ENCODE measurements at regions not wholly inside any gene's neighbourhood (a gene's known extent, or its start where the extent isn't known, plus 50 kb on each side); places are given as distances from the start of the nearest gene placed in this dataset.

DNA sequence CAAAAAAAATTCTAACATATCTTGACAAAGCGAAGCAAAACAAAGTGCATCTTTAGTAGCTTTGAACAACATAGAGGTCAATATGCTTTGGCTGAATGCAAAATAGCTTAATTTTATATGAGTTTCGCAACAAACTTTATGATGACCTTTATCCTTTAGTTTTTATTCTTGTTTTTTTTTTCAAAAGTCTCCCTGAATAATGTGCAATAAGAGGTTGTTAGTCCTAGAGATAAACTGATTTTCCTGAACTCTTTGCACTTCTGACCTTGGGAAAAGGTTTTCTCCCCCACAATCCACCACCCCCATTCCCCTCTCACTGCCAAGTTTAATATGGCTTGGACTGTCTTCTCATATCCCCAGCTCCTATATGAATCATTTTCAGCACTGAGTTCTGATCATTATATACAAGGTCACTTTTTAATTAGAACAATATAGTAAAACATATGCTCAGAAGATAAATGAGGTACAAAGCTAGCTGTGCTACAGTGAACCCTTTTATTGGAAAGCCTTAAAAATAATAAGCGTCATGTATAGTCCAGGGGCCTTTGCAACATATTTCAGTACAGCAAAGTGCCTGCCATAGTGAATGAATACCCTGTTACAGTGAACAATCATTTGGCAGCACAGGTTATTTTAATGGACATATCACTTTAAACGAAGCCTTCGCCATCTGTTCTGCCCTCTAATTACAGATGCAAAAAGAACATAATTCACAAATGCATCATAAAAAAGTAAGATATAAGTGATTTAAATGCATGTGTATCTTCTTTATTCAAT lies 496.3 kb upstream of the NR2F2 start:
- TF ChIP-seq, protein P1, sequence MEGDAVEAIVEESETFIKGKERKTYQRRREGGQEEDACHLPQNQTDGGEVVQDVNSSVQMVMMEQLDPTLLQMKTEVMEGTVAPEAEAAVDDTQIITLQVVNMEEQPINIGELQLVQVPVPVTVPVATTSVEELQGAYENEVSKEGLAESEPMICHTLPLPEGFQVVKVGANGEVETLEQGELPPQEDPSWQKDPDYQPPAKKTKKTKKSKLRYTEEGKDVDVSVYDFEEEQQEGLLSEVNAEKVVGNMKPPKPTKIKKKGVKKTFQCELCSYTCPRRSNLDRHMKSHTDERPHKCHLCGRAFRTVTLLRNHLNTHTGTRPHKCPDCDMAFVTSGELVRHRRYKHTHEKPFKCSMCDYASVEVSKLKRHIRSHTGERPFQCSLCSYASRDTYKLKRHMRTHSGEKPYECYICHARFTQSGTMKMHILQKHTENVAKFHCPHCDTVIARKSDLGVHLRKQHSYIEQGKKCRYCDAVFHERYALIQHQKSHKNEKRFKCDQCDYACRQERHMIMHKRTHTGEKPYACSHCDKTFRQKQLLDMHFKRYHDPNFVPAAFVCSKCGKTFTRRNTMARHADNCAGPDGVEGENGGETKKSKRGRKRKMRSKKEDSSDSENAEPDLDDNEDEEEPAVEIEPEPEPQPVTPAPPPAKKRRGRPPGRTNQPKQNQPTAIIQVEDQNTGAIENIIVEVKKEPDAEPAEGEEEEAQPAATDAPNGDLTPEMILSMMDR (conservative IDR thresholded peaks at IDR 0.05 in 1 of 2, IDR thresholded peaks at IDR 0.05 in 1 of 2; ENCODE audit: low read depth in 1 of 2, low read length in 2 of 2), result no peak
- no peak for TF ChIP-seq EZH2 (IDR thresholded peaks at IDR 0.05; ENCODE audit: low read length, missing control alignments)

Measured in fibroblast of lung (primary cell).